ENCODE measurements at regions not wholly inside any gene's neighbourhood (a gene's known extent, or its start where the extent isn't known, plus 50 kb on each side); places are given as distances from the start of the nearest gene placed in this dataset.

DNA sequence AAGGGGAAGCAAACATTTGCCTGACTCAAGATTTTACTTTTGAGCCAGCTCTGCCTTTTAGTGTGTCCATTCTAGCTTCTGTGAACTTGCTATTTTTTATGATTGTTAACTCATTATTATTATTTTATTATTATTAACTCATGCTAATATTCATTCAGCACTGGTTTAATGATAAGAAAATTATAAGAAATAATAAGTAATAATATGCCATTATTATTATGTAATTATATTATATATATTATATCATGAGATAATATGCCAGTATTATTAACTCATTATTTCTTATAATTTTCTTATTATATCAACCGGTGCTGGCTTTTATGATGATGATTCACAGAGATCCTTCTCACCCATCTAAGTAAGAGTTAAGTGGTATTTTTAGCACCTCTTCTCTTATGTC lies 79.3 kb upstream of the NPVF start:
- DNase-seq: no peak
- 94 to 98% (median 96%) methylated on average over 1 of the region's 1 CpG for whole genome bisulfite sequencing, 3 donors

DNA sequence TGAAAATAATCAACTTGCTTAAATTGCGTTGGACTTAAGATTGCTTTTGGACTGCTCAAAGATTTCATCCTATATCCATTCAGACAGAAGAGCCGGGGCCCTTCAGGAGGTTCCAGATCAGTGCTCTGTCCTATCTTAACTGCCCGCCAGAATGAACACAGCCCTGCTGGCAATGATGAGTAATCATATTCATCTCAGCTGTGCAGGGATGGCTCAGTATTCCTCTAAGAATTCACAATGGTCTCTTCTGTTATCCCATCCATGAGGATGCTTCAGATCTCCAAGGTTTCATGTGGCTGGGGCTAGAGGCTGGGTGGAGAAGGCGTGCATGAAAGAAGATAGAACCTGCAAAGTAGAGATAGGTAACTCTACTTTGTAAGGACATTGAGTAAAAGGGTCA lies 80.0 kb upstream of the NPVF start:
- Histone ChIP-seq H3K27me3 (no peaks in the 10 kb centered on the region), H3K4me3 (no peak overlapping the region), H3K36me3 (no peaks in the 10 kb centered on the region), H3K9me3 (no peaks in the 10 kb centered on the region), H3K27ac (no peak overlapping the region), H3K4me1 (ENCODE audit: insufficient read depth) (peaks cover 3% of the 10 kb centered on the region)
- TF ChIP-seq EP300 (IDR thresholded peaks at IDR 0.05): no peak
- TF ChIP-seq POLR2A (IDR thresholded peaks at IDR 0.05): no peak
- TF ChIP-seq, protein P1, sequence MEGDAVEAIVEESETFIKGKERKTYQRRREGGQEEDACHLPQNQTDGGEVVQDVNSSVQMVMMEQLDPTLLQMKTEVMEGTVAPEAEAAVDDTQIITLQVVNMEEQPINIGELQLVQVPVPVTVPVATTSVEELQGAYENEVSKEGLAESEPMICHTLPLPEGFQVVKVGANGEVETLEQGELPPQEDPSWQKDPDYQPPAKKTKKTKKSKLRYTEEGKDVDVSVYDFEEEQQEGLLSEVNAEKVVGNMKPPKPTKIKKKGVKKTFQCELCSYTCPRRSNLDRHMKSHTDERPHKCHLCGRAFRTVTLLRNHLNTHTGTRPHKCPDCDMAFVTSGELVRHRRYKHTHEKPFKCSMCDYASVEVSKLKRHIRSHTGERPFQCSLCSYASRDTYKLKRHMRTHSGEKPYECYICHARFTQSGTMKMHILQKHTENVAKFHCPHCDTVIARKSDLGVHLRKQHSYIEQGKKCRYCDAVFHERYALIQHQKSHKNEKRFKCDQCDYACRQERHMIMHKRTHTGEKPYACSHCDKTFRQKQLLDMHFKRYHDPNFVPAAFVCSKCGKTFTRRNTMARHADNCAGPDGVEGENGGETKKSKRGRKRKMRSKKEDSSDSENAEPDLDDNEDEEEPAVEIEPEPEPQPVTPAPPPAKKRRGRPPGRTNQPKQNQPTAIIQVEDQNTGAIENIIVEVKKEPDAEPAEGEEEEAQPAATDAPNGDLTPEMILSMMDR (IDR thresholded peaks at IDR 0.05): no peak
- no peak for DNase-seq
- intact Hi-C loops (cut with DNase I): no loop called here
- WGBS, 3 donors: 85 to 93% (median 86%) methylated on average over 4 of the region's 4 CpGs

More for the DNA sequence above, 79.3 kb upstream of the NPVF start:
- H3K27ac ChIP-seq: no peak overlapping the region
- H3K9me3 ChIP-seq: no peaks in the 10 kb centered on the region
- no peak for TF ChIP-seq EP300 (IDR thresholded peaks at IDR 0.05)
- TF ChIP-seq, protein P1 (IDR thresholded peaks at IDR 0.05): no peak
- no peak for TF ChIP-seq POLR2A (IDR thresholded peaks at IDR 0.05)
- no peaks in the 10 kb centered on the region for H3K36me3 ChIP-seq
- H3K4me3 ChIP-seq: no peak overlapping the region
- H3K4me1 ChIP-seq (ENCODE audit: insufficient read depth): peaks cover 3% of the 10 kb centered on the region
- intact Hi-C loops (cut with DNase I): no loop called here
- H3K27me3 ChIP-seq: no peaks in the 10 kb centered on the region

DNA sequence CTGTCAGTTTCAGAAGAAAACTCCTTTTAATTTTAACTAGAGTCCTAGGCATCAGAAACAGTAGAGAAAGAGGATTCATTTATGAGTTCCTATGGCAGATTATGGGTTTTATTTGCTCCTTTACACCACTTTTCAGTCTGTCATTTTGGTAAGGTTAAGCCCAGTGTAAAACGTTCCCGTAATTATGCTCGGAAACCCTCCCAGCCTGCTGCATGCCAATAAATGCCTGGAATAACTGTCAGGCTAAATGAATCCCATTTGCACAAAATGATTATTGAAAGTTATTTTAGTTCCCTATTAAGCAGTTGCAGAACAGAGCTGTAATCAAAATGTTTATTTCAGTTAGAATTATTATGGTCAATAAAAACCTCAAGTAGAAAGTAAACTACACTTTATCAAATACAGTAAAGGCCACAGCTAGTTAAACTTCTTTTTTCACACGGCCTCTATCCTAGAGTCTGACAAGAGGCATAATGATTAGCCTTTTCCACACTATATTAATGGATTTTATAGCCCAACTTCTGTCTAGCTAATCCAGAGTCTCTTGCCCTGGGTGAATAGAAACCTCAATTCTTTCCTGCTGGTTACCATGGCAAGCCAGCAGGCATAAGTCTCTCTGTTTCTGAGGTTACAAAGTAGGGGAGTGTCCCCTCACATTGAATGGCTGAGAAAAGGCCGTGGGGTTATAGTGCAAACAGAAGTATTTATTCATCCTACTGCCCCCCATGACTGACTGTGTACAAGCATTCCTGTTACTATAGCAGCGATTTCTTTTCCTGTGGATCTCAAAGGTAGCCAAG lies 80.8 kb upstream of the NPVF start:
- peaks cover under 1% of the 10 kb centered on the region for H3K4me1 ChIP-seq (ENCODE audit: insufficient read depth)
- H3K27ac ChIP-seq: no peak overlapping the region
- H3K9me3 ChIP-seq: no peaks in the 10 kb centered on the region
- 41 to 48% (median 47%) methylated on average over 6 of the region's 6 CpGs for WGBS, 3 donors
- intact Hi-C loops (cut with DNase I): no loop called here
- TF ChIP-seq POLR2A (IDR thresholded peaks at IDR 0.05) (no peak), EP300 (IDR thresholded peaks at IDR 0.05) (no peak)
- TF ChIP-seq, protein P1 (IDR thresholded peaks at IDR 0.05): no peak
- no peak for DNase-seq
- H3K36me3 ChIP-seq: no peaks in the 10 kb centered on the region
- no peak overlapping the region for H3K4me3 ChIP-seq
- no peaks in the 10 kb centered on the region for H3K27me3 ChIP-seq

DNA sequence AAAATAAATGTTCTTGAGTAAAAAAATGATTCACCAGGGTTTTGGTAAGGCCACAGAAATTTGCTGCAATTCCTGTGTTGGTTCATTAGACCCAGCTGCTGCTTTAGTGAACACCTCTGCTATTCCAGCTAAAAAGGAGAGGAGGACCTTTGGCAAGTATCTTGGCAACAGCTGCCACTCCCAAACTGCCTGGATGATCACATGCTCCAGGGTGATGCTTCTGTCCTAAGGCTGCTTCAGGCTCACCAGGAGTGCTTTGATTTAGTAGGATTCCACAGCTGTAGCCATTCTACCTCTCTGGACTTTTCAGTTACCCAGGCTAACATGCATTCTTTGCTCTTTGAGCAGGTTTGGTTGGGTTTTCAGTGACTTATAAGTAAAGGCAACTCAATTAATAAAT lies 82.6 kb upstream of the NPVF start:
- intact Hi-C loops (cut with DNase I): no loop called here
- no peak for DNase-seq

More for the DNA sequence above, 82.6 kb upstream of the NPVF start:
- Histone ChIP-seq H3K27me3 (no peaks in the 10 kb centered on the region), H3K36me3 (no peaks in the 10 kb centered on the region), H3K4me1 (ENCODE audit: insufficient read depth) (peaks cover 6% of the 10 kb centered on the region), H3K9me3 (no peaks in the 10 kb centered on the region), H3K4me3 (no peak overlapping the region), H3K27ac (no peak overlapping the region)
- TF ChIP-seq, protein P1 (IDR thresholded peaks at IDR 0.05): no peak
- TF ChIP-seq POLR2A (IDR thresholded peaks at IDR 0.05): no peak
- TF ChIP-seq EP300 (IDR thresholded peaks at IDR 0.05): no peak
